Epithelial cell of esophagus (primary cell): ENCODE measurements at regions not wholly inside any gene's neighbourhood (a gene's known extent, or its start where the extent isn't known, plus 50 kb on each side); places are given as distances from the start of the nearest gene placed in this dataset.

ENCODE experiments used
- DNase-seq: peaks from one replicate; pipeline ENCODE4 v3.0.0; 2010; ENCODE audit warnings: low read depth
- H3K4me3 ChIP-seq: 2 replicates; pipeline ENCODE4 v1.5.1; 2011; ENCODE audit warnings: mild to moderate bottlenecking, low read length, control low read depth
- TF ChIP-seq, protein P1 (sequence below): IDR thresholded peaks from 2 replicates; pipeline ENCODE4 v1.5.1; 2011; ENCODE audit warnings: low read depth, mild to moderate bottlenecking, low read length, control low read depth, inconsistent platforms; ENCODE audit not compliant: insufficient read depth; ENCODE audit errors: missing control alignments

DNA sequence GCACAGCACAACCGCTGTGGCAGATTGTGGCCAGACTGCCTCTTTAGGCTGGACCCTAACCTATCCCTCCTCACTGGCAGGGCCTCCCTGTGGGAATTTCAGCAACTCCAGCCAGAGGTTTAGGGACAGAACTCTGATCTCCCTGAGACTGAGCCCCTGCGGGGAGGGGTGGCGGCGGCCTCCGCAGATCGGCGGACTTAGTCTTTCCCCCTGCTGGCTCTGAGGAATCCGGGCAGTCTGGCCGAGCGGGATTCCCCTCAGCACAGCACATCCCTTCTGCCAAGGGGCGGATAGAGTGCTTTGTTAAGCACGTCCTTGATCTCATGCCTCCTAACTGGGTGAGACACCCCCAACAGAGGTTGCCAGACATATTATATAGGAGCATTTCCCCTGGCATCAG lies 224.2 kb upstream of the NPY start:
- TF ChIP-seq, protein P1, sequence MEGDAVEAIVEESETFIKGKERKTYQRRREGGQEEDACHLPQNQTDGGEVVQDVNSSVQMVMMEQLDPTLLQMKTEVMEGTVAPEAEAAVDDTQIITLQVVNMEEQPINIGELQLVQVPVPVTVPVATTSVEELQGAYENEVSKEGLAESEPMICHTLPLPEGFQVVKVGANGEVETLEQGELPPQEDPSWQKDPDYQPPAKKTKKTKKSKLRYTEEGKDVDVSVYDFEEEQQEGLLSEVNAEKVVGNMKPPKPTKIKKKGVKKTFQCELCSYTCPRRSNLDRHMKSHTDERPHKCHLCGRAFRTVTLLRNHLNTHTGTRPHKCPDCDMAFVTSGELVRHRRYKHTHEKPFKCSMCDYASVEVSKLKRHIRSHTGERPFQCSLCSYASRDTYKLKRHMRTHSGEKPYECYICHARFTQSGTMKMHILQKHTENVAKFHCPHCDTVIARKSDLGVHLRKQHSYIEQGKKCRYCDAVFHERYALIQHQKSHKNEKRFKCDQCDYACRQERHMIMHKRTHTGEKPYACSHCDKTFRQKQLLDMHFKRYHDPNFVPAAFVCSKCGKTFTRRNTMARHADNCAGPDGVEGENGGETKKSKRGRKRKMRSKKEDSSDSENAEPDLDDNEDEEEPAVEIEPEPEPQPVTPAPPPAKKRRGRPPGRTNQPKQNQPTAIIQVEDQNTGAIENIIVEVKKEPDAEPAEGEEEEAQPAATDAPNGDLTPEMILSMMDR, result no peak
- no peak for DNase-seq
- no peak overlapping the region for H3K4me3 ChIP-seq

DNA sequence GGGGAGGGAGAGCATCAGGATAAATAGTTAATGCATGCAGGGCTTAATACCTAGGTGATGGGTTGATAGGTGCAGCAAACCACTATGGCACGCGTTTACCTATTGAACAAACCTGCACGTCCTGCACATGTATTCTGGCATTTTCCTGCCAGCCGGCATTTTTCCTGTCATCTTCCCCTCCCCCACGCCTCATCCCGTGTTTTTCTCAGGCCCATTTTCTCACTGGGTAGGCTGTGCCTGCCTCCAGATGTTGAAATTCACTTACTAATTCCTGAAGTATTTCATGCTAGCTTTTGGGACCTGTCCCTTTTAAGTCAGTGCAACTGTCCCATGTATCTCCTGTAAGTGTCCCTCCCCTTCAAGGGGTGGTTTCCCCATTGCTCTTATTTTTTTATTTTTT lies 220.3 kb upstream of the NPY start:
- DNase-seq, result no peak
- no peak overlapping the region for H3K4me3 ChIP-seq
- TF ChIP-seq, protein P1, result no peak

DNA sequence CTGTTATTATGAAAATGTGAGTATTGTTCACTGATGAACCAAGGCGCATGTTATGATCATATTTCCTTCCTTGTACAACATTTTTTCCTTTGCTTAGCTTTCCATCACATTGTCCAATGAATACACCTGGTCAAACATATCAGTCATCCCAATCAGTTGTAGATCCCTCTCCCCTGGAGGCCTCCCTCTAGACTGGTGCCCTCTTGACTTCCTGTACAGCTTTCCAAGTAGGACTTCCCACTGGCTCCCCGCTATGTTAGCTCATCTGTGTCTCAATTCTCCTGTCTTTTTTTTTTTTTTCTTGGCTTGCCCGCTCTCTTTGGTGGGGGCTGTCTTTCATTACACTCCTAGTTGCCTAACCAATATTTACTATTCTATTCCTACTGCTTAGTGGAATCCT lies 214.2 kb upstream of the NPY start:
- TF ChIP-seq, protein P1, result no peak
- no peak for DNase-seq
- no peak overlapping the region for H3K4me3 ChIP-seq

DNA sequence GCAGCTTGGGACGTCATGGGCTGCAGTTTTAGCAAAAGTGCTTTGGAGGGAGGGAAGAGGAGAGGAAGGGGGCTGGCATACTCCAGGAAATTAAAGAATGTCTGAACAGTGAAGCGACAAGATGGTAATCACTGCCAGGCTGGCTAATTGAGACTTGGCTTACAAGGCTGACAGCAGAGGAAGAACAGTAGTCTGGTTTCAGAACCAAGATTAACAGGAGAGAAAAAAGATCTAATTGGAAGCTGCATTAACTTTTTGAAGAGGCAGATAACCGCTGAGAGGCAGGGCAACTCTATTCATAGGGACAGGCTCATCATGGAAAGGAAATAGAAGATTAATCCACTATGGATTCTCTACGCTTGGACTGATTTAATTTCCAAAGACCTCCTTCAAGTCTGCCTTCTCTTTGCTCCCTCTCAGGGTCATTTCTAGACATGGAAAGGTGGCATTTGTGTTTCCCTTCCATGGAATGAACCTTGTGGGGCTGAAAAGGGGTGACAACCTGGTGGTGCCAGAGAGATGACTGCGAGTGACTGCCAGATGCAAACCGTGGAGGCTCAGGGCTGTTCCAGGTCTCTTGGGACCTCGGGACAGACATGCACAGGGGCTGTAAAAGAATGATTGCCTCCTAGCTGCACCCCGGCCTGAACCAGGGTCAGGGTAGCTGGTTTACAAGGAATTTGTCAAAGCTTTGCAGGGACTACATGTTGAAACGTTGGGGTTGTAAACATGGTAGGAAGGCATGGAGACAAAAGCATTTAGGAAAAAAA lies 210.2 kb upstream of the NPY start:
- H3K4me3 ChIP-seq, result no peak overlapping the region
- TF ChIP-seq, protein P1, result no peak
- no peak for DNase-seq

DNA sequence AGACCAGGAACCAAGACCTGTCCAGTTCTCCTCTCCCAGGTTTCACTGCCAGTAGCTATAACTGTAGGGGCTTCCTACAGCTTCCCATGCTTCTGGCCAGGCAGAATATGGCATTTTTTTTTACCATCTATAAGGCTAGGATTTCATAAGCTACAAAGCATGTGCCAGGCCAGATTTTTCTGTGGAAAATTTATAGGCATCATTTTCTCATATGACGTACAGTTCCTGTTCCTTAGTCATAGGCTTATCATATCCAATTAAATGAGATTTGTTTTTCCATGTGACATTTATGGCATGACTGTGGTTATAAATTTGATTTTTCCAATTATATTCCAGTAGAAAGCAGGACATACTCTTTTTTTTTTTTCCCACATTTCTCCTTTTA lies 208.6 kb upstream of the NPY start:
- TF ChIP-seq, protein P1, result no peak
- no peak overlapping the region for H3K4me3 ChIP-seq
- DNase-seq, result no peak

DNA sequence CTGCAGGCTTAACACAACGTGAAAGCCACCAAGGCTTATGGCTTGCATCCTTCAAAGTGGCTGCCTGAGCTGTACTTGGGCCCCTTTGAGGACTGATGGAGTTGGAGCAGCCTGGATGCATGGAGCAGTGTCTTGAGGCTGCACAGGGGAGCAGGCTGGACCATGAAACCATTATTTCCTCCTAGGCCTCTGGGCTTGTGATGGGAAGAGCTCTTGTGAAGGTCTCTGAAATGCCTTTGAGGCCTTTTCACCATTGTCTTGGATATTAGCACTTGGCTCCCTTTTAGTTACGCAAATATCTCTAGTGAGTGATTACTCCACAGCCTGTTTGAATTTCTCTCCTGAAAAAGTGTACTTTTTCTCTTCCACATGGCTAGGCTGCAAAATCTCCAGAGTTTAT lies 201.2 kb upstream of the NPY start:
- DNase-seq, result no peak
- H3K4me3 ChIP-seq, result no peak overlapping the region
- TF ChIP-seq, protein P1, result no peak

DNA sequence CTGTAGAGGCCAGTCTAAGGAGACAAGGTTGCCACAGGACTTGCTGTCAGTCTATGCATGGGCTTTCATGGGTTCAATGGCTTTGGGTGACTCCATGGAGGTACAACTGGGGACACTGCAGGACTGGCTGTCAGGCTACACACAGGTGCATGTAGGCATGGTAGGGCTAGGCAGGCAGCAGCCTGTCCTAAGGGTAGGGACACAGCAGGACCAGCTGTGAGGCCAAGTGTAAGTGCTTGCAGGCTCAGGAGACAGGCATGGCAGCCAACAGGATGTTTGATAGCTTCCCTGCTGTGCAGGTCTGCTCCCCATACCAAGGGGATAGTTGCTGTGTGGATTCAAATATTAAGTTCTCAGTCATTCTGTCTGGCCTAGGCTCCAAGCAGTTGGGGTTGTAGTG lies 181.0 kb upstream of the NPY start:
- DNase-seq, result no peak
- no peak overlapping the region for H3K4me3 ChIP-seq
- TF ChIP-seq, protein P1, result no peak
